Fibroblast of pulmonary artery (primary cell): ENCODE measurements at regions not wholly inside any gene's neighbourhood (a gene's known extent, or its start where the extent isn't known, plus 50 kb on each side); places are given as distances from the start of the nearest gene placed in this dataset.
A peak's percentile ranks its signal among the peaks of the same experiment; 100 is the strongest.
"Not testable (repeated sequence)": the region's sequence is repeated elsewhere in the genome, so short reads cannot be mapped to it uniquely, and the experiment has no call there.

Experiments
- DNase-seq: peaks from one replicate; pipeline ENCODE4 v3.0.0-alpha.2; 2010; ENCODE audit warnings: low read depth
- H3K4me3 ChIP-seq: replicated peaks from 2 replicates; pipeline ENCODE4 v1.5.1; 2011; ENCODE audit warnings: low read depth, mild to moderate bottlenecking, control low read depth, low read length, moderate library complexity
- TF ChIP-seq, protein P1 (sequence below): IDR thresholded peaks from 2 replicates; pipeline ENCODE4 v1.5.1; 2011; ENCODE audit warnings: mild to moderate bottlenecking, control low read depth, low read length, inconsistent platforms; ENCODE audit errors: missing control alignments

GRCh38 chr7:76117306-76117991 lies 69.5 kb downstream of the MDH2 start:
- H3K4me3 ChIP-seq, DNase-seq: not testable (repeated sequence)

GRCh38 chr7:76118253-76119036 lies 70.5 kb downstream of the MDH2 start:
- peak; percentile 10 for DNase-seq
- not testable (repeated sequence) for H3K4me3 ChIP-seq

GRCh38 chr7:76121044-76121443 lies 73.1 kb downstream of the MDH2 start:
- no peak overlapping the region for H3K4me3 ChIP-seq
- no peak for DNase-seq
- TF ChIP-seq, protein P1, sequence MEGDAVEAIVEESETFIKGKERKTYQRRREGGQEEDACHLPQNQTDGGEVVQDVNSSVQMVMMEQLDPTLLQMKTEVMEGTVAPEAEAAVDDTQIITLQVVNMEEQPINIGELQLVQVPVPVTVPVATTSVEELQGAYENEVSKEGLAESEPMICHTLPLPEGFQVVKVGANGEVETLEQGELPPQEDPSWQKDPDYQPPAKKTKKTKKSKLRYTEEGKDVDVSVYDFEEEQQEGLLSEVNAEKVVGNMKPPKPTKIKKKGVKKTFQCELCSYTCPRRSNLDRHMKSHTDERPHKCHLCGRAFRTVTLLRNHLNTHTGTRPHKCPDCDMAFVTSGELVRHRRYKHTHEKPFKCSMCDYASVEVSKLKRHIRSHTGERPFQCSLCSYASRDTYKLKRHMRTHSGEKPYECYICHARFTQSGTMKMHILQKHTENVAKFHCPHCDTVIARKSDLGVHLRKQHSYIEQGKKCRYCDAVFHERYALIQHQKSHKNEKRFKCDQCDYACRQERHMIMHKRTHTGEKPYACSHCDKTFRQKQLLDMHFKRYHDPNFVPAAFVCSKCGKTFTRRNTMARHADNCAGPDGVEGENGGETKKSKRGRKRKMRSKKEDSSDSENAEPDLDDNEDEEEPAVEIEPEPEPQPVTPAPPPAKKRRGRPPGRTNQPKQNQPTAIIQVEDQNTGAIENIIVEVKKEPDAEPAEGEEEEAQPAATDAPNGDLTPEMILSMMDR: no peak

- H3K4me3 ChIP-seq: no peak overlapping the region
- TF ChIP-seq, protein P1: no peak
- peak; percentile 64 for DNase-seq
Observed at GRCh38 chr7:76122516-76123239, 74.8 kb downstream of the MDH2 start.

- DNase-seq: no peak
- TF ChIP-seq, protein P1: no peak
- H3K4me3 ChIP-seq: no peak overlapping the region
Observed at GRCh38 chr7:76123316-76123715, 75.4 kb downstream of the MDH2 start.

DNA sequence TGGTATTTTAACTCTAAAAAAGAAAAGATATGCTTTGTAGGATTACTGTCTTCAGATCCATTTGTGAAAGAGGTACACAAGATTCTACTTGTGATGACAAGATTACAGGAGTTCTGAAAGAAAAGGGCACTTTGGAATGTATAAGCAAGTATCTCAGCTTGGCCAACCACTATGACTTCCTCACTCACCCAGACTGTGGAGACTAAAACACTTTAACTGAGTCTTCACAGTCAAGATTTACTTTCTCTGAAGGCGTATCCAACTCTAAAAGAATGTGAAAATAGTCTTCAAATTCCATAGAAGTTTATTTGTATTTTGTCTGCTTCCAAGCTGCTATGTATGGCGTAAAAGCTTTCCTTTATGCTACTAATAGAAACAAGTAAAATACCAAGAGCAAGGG lies 76.1 kb upstream of the SRRM3 start:
- no peak overlapping the region for H3K4me3 ChIP-seq
- TF ChIP-seq, protein P1: no peak
- no peak for DNase-seq

DNA sequence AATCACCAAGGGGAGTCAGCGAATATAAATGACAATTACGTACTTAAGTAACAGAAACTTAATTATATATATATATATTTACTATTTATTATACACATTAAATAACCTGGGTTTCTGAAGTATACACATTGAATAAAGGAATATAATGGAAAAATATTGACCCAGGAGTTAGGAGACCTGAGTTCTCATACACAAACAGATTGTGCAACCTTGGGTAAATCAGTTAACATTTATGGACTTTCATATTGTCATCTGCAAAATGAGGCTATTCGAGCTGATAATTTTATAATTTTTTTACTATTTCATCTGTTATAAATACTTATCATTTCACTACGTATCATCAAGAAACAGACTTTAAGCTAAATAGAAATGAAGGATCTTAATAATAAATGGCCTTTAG lies 75.1 kb upstream of the SRRM3 start:
- TF ChIP-seq, protein P1: no peak
- no peak for DNase-seq
- no peak overlapping the region for H3K4me3 ChIP-seq
